ENCODE measurements at regions not wholly inside any gene's neighbourhood (a gene's known extent, or its start where the extent isn't known, plus 50 kb on each side); places are given as distances from the start of the nearest gene placed in this dataset.
"Not testable (repeated sequence)": the region's sequence is repeated elsewhere in the genome, so short reads cannot be mapped to it uniquely, and the experiment has no call there.

DNA sequence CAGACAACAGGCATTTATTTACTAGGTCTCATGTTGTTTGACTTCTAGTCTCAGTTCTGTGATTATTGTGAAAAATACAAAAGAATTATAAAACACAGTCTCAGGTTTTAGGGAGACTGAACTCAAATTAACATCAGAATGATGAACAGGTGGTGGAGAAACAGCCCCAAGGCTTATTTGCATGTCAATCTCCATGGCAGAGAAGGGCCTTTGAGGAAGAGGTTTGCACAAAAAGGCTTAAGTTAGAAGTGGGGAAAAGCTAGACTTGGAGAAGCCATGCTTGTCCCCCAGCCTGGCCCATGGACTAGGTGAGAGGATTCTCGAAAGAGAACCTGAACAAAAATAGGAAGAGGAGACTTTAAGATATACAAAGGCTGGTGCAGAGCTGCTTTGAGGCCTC is 183.3 kb downstream of the EDN1 start:
- no peak for DNase-seq
- intact Hi-C loops (cut with DNase I): no loop called here

GRCh38 chr6:12474167-12475140 is 184.3 kb downstream of the EDN1 start:
- DNase-seq: no peak
- intact Hi-C loops (cut with DNase I): no loop called here

DNA sequence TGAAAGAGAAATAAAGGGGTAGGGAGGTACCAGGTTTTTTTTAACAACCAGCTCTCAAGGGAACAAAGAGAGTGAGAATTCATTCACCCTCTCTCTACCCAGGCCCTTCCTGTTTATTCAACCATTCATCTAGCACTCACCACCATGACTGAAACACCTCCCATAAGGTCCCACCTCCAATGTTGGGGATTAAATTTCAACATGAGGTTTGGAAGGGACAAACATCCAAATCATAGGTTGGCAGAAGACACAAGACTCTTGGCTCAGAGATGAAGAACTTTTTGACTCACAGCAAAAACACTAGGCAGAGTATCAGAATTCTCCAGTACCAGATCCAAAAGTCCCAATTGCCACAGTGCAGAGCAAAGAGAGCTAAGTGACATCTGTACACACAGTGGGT is 186.3 kb downstream of the EDN1 start:
- intact Hi-C loops (cut with DNase I): no loop called here
- no peak for DNase-seq

DNA sequence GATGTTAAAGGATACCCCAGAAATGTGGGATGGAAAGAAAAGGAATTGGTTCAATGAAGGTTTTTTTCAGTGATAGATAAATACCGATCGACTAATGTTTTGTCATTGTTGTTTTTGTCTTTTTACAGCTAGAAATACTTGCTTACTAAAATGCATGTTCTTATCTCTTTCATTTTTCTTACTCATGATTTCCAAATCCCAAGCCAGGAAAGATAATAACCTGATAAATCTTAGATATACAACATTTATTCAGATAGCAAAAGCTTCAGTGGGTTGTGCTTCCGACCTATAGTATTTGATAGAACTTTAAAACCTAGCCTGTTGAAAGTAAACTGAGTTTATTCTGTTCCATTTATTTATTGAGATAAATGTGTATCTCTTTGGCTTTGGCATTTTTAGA is 187.5 kb downstream of the EDN1 start:
- intact Hi-C loops (cut with DNase I): no loop called here

GRCh38 chr6:12478921-12479320 is 188.8 kb downstream of the EDN1 start:
- intact Hi-C loops (cut with DNase I): no loop called here
- no peak for DNase-seq

More for the DNA sequence above, 187.5 kb downstream of the EDN1 start:
- DNase-seq: no peak

DNA sequence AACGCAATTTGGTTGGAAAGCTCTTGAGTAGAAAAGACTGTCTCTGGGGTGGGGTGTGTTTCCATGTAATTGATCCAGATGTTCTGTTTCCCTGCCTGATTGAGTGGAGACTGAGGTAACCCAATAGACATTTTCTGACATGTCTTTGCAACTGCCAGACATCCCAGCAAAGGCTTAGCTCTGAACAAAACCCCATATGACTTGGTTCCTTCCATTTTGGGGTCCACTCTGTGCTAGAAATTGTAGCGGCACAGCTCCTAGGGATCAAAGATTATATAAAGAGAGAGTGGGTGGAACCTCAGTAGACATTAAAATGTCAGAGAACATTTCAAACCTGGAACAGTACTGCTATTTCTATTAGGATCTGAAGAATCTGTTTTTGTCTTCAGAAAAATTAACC is 189.3 kb downstream of the EDN1 start:
- intact Hi-C loops (cut with DNase I): no loop called here
- no peak for DNase-seq

DNA sequence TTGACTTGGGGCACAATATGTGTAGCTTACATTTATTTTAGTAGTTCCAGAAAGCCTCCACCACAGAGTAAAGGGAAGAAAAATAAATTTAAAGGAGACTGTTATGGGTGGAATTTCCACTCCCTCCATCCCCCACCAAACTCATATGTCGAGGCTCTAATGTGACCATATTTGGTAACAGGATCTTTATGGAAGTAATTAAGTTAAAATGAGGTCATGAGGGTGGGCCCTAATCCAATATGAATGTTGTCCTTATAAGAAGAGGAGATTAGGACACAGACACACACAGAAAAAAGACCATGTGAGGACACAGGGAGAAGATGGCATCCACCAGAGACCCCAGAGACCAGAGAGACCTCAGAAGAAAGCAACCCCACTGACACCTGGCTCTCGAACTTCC is 189.7 kb downstream of the EDN1 start:
- DNase-seq: no peak
- intact Hi-C loops (cut with DNase I): no loop called here

GRCh38 chr6:12480379-12480778 is 190.2 kb downstream of the EDN1 start:
- intact Hi-C loops (cut with DNase I): no loop called here
- no peak for DNase-seq

DNA sequence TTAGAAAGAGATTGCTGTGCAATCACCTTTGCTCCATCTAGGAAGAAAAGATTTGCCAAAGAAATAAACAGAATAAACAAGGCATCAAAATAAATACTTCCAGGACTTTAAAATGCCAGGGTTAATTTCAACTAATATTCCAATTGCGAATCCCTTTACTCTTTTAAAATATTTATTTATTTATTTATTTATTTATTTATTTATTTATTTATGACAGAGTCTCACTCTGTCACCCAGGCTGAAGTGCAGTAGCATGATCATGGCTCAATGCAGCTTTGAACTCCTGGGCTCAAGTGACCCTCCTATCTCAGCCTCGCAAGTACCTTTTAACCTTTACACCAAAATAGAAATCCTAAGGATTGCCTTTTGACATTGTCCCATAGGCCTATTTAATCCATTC is 191.1 kb downstream of the EDN1 start:
- DNase-seq: no peak
- intact Hi-C loops (cut with DNase I): no loop called here

DNA sequence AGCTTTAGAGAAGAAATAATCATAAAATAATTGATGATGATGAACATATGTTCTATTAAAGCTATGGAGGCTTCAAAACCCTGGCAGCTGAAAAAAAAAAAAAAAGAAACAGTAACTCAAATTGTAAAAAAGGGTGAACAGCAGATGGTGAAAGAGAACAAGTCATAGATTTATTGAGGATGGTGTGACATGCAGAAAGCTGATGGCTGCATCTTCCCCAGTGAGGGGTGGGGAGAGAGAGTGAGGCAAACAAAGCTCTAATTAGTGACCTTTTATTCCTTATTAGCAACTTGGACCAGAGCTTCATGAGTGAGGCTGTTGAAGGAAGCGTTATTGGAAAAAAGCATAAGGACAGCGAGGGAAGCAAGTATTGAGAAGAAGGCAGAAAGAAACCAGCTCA is 191.7 kb downstream of the EDN1 start:
- DNase-seq: no peak
- intact Hi-C loops (cut with DNase I): no loop called here

- intact Hi-C loops (cut with DNase I): no loop called here
- DNase-seq: no peak
These were observed 192.5 kb downstream of the EDN1 start for GRCh38 chr6:12482386-12483375.

DNA sequence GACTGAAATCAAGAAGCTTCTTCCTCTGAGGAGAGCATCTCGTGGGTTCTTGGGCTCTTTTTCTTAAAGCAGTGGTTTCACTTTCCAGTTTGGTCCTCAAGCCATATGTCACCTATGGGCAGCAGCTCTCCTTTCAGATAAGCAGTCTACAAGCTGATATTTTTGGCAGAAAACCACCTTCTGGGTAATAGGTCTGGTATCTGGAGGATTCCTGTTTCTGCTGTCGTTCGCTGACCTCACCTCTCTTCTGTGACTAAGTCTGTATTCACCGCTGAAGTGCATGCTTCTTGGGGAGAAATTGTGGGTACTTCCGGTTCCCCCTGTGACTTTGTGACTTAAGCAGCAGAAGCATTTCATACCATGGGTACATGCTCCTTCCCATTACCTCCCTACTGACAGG is 193.6 kb downstream of the EDN1 start:
- no peak for DNase-seq

GRCh38 chr6:12484519-12484918 is 194.4 kb downstream of the EDN1 start:
- DNase-seq: no peak
- intact Hi-C loops (cut with DNase I): no loop called here

More for the DNA sequence above, 193.6 kb downstream of the EDN1 start:
- intact Hi-C loops (cut with DNase I): no loop called here

DNA sequence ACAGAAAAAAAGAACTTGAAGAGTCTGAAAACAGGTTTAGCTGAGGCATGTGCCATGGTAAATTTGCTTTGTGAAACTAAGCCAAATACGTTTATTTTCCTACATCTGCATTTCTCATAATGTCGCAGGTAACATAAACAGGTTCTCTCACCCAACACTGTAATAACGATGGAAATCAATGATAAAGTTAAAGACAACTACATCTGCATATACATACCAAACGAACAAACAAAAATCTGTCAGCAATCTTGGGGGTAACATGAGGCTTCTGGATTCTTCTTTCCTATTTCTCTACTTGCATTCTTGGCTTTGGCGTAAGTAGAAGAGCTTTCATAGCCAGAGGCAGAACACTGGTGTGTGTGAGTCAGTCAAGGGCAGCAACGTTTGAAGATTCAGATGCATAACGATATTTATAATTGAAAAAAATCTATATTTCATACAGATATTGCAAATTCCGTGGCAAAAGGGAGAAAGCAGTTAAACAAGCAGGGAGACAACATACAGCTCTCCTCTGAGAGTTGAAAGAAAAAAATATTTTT is 195.1 kb downstream of the EDN1 start:
- no peak for DNase-seq
- intact Hi-C loops (cut with DNase I): no loop called here

GRCh38 chr6:12485837-12486236 is 195.7 kb downstream of the EDN1 start:
- intact Hi-C loops (cut with DNase I): no loop called here

GRCh38 chr6:12490351-12490903 is 200.3 kb downstream of the EDN1 start:
- DNase-seq: no peak
- intact Hi-C loops (cut with DNase I): no loop called here

More at GRCh38 chr6:12485837-12486236, 195.7 kb downstream of the EDN1 start:
- DNase-seq: no peak

- intact Hi-C loops (cut with DNase I): no loop called here
- peak in 1 of 10 donors; percentile 14 for DNase-seq
These were observed 200.9 kb downstream of the EDN1 start for GRCh38 chr6:12490904-12491571.

DNA sequence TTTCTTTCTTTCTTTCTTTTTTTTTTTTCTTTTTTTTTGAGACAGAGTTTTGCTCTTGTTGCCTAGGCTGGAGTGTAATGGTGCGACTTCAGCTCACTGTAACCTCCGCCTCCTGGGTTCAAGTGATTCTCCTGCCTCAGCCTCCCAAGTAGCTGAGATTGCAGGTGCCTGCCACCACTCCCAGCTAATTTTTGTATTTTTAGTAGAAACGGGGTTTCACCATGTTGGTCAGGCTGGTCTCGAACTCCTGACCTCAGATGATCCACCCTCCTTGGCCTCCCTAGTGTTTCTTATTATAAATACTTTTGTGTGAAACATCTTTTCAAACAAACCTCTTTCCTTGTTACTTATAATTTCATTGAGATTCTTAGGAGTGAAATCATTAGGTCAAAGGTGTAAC is 202.8 kb downstream of the EDN1 start:
- DNase-seq; intact Hi-C loops (cut with DNase I): not testable (repeated sequence)

- intact Hi-C loops (cut with DNase I): no loop called here
These were observed 203.3 kb downstream of the EDN1 start for GRCh38 chr6:12493446-12493845.

DNA sequence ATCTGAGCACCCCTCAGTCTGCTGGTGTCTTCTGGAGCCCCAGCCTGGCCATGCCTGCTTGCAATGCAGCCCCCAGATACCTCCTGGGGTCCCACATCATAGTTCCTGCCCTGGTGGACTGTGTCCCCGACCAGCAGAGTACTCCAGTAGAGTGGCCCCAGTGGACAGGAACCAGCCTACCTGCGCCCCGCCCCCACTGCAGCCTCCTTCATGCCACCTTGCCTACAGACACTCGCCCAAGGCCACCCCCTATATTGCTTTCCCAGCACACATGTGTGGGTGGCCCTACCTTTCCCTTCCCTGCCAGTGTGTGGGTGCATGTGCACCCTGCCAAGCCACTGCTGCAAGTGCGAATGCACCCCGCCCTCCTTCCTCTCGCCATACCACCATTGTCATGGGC is 204.0 kb downstream of the EDN1 start:
- DNase-seq: peak in 1 of 10 donors; percentile 70
- intact Hi-C loops (cut with DNase I): no loop called here

More at GRCh38 chr6:12493446-12493845, 203.3 kb downstream of the EDN1 start:
- peak in 1 of 10 donors; percentile 83 for DNase-seq
